Endothelial cell of umbilical vein (primary cell): ENCODE measurements at regions not wholly inside any gene's neighbourhood (a gene's known extent, or its start where the extent isn't known, plus 50 kb on each side); places are given as distances from the start of the nearest gene placed in this dataset.

Experiments used
- BruUV-seq: library from RNA; stranded (reverse); fragments of 400-500 nt; replicated peaks from 2 replicates; lab custom pipeline; 2021; lab: Mats Ljungman, UMichigan
- CTCF ChIA-PET: fragments of 300-600, 350-600 bp; sonication (Branson Sonifier 250); formaldehyde crosslinking; loops from one replicate; lab custom pipeline; 2021; ENCODE audit warnings: antibody characterized with exemption, inconsistent platforms; lab: Charles Lee
- POLR2A ChIA-PET: fragments of 300-600, 350-600 bp; sonication (Branson Sonifier 250); formaldehyde crosslinking; loops from one replicate; lab custom pipeline; 2021; ENCODE audit warnings: antibody characterized with exemption, inconsistent platforms; lab: Charles Lee
- DNase-seq: peaks from one replicate; pipeline ENCODE4 v3.0.0-alpha.2; 2011; ENCODE audit warnings: low read depth, low spot score
- FAIRE-seq: peaks from 2 replicates; lab custom pipeline; 2011; peaks lifted over from hg19 to GRCh38; lab: Jason Lieb, UNC
- H2AFZ ChIP-seq: 2 replicates; pipeline ENCODE4 v1.6.0; 2012; ENCODE audit warnings: low read depth, low read length, control low read depth, inconsistent platforms
- H3K27ac ChIP-seq: 2 replicates; pipeline ENCODE4 v1.5.1; 2011; ENCODE audit warnings: low read depth, mild to moderate bottlenecking, control low read depth, low read length, moderate library complexity; ENCODE audit not compliant: insufficient read depth
- H3K27me3 ChIP-seq, 2 experiments: 2 replicates each; pipeline versions ENCODE4 v1.6.0 to v1.6.1; 2011; ENCODE audit warnings: low read length in 2 of 2, mixed read lengths in 1 of 2; ENCODE audit not compliant: control insufficient read depth in 2 of 2, insufficient read depth in 2 of 2
- H3K36me3 ChIP-seq, 2 experiments: 2 replicates in 1 of 2; 3 replicates in 1 of 2; pipeline ENCODE4 v1.5.1; 2011; ENCODE audit warnings: low read length in 2 of 2, mild to moderate bottlenecking in 1 of 2, moderate library complexity in 1 of 2; ENCODE audit not compliant: control insufficient read depth in 2 of 2, insufficient read depth in 2 of 2; ENCODE audit errors: extremely low read depth in 1 of 2
- H3K4me1 ChIP-seq: 3 replicates; pipeline ENCODE4 v1.5.1; 2011; ENCODE audit warnings: mild to moderate bottlenecking, low read length; ENCODE audit not compliant: control insufficient read depth, insufficient read depth; ENCODE audit errors: extremely low read depth
- H3K4me2 ChIP-seq: 2 replicates; pipeline ENCODE4 v1.6.1; 2011; ENCODE audit warnings: low read length, control low read depth, mixed read lengths; ENCODE audit not compliant: insufficient read depth
- H3K4me3 ChIP-seq, 3 experiments: fragments of 200-600 bp in 1 of 3; sonication (generic), shearing (Covaris generic) in 1 of 3; replicated peaks in 1 of 3; 2 replicates each; pipeline ENCODE4 v1.5.1; 2011 to 2016; ENCODE audit warnings: control low read depth in 3 of 3, low read length in 3 of 3, mild to moderate bottlenecking in 2 of 3, inconsistent platforms in 1 of 3, low read depth in 1 of 3, moderate library complexity in 1 of 3; ENCODE audit not compliant: insufficient read depth in 1 of 3
- H3K79me2 ChIP-seq: 2 replicates; pipeline ENCODE4 v1.6.0; 2012; ENCODE audit warnings: low read length, inconsistent platforms; ENCODE audit not compliant: control insufficient read depth, insufficient read depth
- H3K9ac ChIP-seq: replicated peaks from 2 replicates; pipeline ENCODE3; 2011; ENCODE audit warnings: low read length, control low read depth; ENCODE audit not compliant: insufficient read depth; ENCODE audit errors: extremely low read depth
- H3K9me1 ChIP-seq: replicated peaks from 3 replicates; pipeline ENCODE4 v1.6.0; 2011; ENCODE audit warnings: mild to moderate bottlenecking, low read length; ENCODE audit not compliant: control insufficient read depth, insufficient read depth; ENCODE audit errors: extremely low read depth
- H3K9me3 ChIP-seq: replicated peaks from 2 replicates; pipeline ENCODE4 v1.5.1; 2012; ENCODE audit warnings: low read length, inconsistent platforms; ENCODE audit not compliant: control insufficient read depth, insufficient read depth
- H4K20me1 ChIP-seq: replicated peaks from 2 replicates; pipeline ENCODE3; 2011; ENCODE audit warnings: mild to moderate bottlenecking, low read length; ENCODE audit not compliant: control insufficient read depth, insufficient read depth; ENCODE audit errors: extremely low read depth
- EZH2 ChIP-seq: IDR thresholded peaks from 2 replicates; pipeline ENCODE4 v1.6.1; 2012; ENCODE audit warnings: borderline replicate concordance, low read depth, mild to moderate bottlenecking, moderate library complexity, low read length, inconsistent platforms; ENCODE audit not compliant: severe bottlenecking
- FOS ChIP-seq: IDR thresholded peaks from 2 replicates; pipeline ENCODE4 v1.6.1; 2011; ENCODE audit warnings: mild to moderate bottlenecking, low read length, moderate library complexity, borderline replicate concordance; ENCODE audit not compliant: insufficient read depth
- GATA2 ChIP-seq: IDR thresholded peaks from 2 replicates; pipeline ENCODE4 v1.7.0; 2011; ENCODE audit warnings: low read depth, mild to moderate bottlenecking, moderate library complexity, mixed read lengths, low read length; ENCODE audit not compliant: insufficient read length, insufficient read depth
- JUN ChIP-seq: IDR thresholded peaks from 2 replicates; pipeline ENCODE4 v1.6.1; 2011; ENCODE audit warnings: borderline replicate concordance, low read depth; ENCODE audit not compliant: insufficient read length, insufficient read depth
- MAX ChIP-seq: IDR thresholded peaks from 2 replicates; pipeline ENCODE4 v1.6.1; 2011; ENCODE audit not compliant: insufficient read depth, insufficient read length
- MYC ChIP-seq: IDR thresholded peaks from one replicate; pipeline ENCODE4 v1.6.1; 2011; ENCODE audit warnings: mild to moderate bottlenecking, low read depth, low read length
- POLR2A ChIP-seq: IDR thresholded peaks from 2 replicates; pipeline ENCODE4 v1.6.1; 2012; ENCODE audit warnings: low read depth, mild to moderate bottlenecking, control low read depth, low read length
- POLR2AphosphoS5 ChIP-seq: IDR thresholded peaks from 2 replicates; pipeline ENCODE4 v1.6.1; 2012; ENCODE audit warnings: low read depth, mild to moderate bottlenecking, control low read depth, low read length, moderate library complexity; ENCODE audit not compliant: insufficient read depth
- dilution Hi-C: fragments of 300-500 bp; cut with MboI; formaldehyde crosslinking; loops from one replicate; pipeline ENCODE4 v1.15.0; 2019; ENCODE audit warnings: low sequenced_read_pairs; ENCODE audit not compliant: extremely low pct_ligation_motif_present
- intact Hi-C: fragments of 100-400 bp; cut with micrococcal nuclease; formaldehyde crosslinking; loops from one replicate; pipeline ENCODE4 v1.10.0; 2022
- TF ChIP-seq, protein P1 (sequence below), 2 donors: IDR thresholded peaks; 1 replicate in 1 of 2; 2 replicates in 1 of 2; pipeline ENCODE4 v1.5.1; 2011; ENCODE audit warnings: low read length in 2 of 2, mild to moderate bottlenecking in 2 of 2, moderate library complexity in 2 of 2, control low read depth in 1 of 2, inconsistent platforms in 1 of 2, low read depth in 1 of 2; ENCODE audit not compliant: insufficient read depth in 1 of 2; ENCODE audit errors: extremely low read depth in 1 of 2

- Histone ChIP-seq H3K9me1 (no peaks in the 10 kb centered on the region), H3K4me1 (peaks cover 3% of the 10 kb centered on the region), H2AFZ (no peak overlapping the region), H4K20me1 (no peaks in the 10 kb centered on the region), H3K27ac (no peak overlapping the region), H3K9ac (no peak overlapping the region), H3K9me3 (no peaks in the 10 kb centered on the region), H3K27me3 (no peaks in the 10 kb centered on the region), H3K79me2 (no peaks in the 10 kb centered on the region), H3K4me2 (no peak overlapping the region), H3K36me3 (peaks cover 2 to 8% of the 10 kb centered on the region in 2 experiments), H3K4me3 (no peak overlapping the region)
- intact Hi-C loops (no loop called here), dilution Hi-C loops (no loop called here)
- TF ChIP-seq, protein P1, sequence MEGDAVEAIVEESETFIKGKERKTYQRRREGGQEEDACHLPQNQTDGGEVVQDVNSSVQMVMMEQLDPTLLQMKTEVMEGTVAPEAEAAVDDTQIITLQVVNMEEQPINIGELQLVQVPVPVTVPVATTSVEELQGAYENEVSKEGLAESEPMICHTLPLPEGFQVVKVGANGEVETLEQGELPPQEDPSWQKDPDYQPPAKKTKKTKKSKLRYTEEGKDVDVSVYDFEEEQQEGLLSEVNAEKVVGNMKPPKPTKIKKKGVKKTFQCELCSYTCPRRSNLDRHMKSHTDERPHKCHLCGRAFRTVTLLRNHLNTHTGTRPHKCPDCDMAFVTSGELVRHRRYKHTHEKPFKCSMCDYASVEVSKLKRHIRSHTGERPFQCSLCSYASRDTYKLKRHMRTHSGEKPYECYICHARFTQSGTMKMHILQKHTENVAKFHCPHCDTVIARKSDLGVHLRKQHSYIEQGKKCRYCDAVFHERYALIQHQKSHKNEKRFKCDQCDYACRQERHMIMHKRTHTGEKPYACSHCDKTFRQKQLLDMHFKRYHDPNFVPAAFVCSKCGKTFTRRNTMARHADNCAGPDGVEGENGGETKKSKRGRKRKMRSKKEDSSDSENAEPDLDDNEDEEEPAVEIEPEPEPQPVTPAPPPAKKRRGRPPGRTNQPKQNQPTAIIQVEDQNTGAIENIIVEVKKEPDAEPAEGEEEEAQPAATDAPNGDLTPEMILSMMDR (IDR thresholded peaks at IDR 0.05; ENCODE audit: extremely low read depth in 1 of 2, insufficient read depth in 1 of 2, low read depth in 1 of 2, low read length in 2 of 2), result no peak
- TF ChIP-seq POLR2A (no peak), MYC (no peak), MAX (no peak), EZH2 (no peak), GATA2 (no peak), POLR2AphosphoS5 (no peak), JUN (no peak), FOS (no peak)
- FAIRE-seq (no peak), DNase-seq (no peak)
- no TSS peak for BruUV-seq
- CTCF ChIA-PET, result interaction anchor here (1.2 to 2.9 kb wide), 4 partner anchors 14 to 112 kb away, joined by 4 to 10 read pairs (median 4); no protein-coding TSS in a partner anchor
- POLR2A ChIA-PET, result interaction anchor here (1.0 to 1.1 kb wide), 3 partner anchors 217 to 222 kb away, joined by 3 read pairs; partner anchors contain the start of gene CCN2
Observed at GRCh38 chr6:132167929-132168892, 217.0 kb upstream of the CCN2 start.
